ENCODE measurements at regions not wholly inside any gene's neighbourhood (a gene's known extent, or its start where the extent isn't known, plus 50 kb on each side); places are given as distances from the start of the nearest gene placed in this dataset.

- Histone ChIP-seq H3K4me1 (ENCODE audit: low read length) (no peaks in the 10 kb centered on the region), H3K9ac (ENCODE audit: low read length) (no peak overlapping the region), H3K27me3 (replicated peaks; ENCODE audit: insufficient read depth, low read length) (no peaks in the 10 kb centered on the region), H3K9me2 (replicated peaks; ENCODE audit: insufficient read depth, low read length) (no peaks in the 10 kb centered on the region), H3K79me2 (ENCODE audit: low read length) (no peaks in the 10 kb centered on the region), H3K36me3 (replicated peaks; ENCODE audit: insufficient read depth, low read length) (no peaks in the 10 kb centered on the region), H4K20me1 (ENCODE audit: insufficient read depth, low read length) (no peaks in the 10 kb centered on the region), H3K4me2 (ENCODE audit: low read depth, low read length) (no peak overlapping the region), H3K27ac (ENCODE audit: low read length) (no peak overlapping the region), H3K9me3 (replicated peaks; ENCODE audit: insufficient read depth, low read length) (no peaks in the 10 kb centered on the region), H3F3A (ENCODE audit: insufficient read depth, low read length) (no peaks in the 10 kb centered on the region), H2AFZ (ENCODE audit: low read length) (no peak overlapping the region), H3K4me3 (ENCODE audit: low read length) (no peak overlapping the region)
- TF ChIP-seq EZH2phosphoT487 (IDR thresholded peaks at IDR 0.05; ENCODE audit: low read length) = no peak
- no peak for TF ChIP-seq CTCF (IDR thresholded peaks at IDR 0.05; ENCODE audit: low read length)
- no peak for TF ChIP-seq EZH2 (optimal IDR thresholded peaks at IDR 0.05; ENCODE audit: low read depth, low read length)
- no peak for DNase-seq
Measured at GRCh38 chr2:75960472-75961009, 249.8 kb upstream of the GCFC2 start.

GRCh38 chr2:75959724-75960471 lies 249.2 kb upstream of the GCFC2 start:
- H3K4me2 ChIP-seq (ENCODE audit: low read depth, low read length) = no peak overlapping the region
- H3K9me2 ChIP-seq (replicated peaks; ENCODE audit: insufficient read depth, low read length) = no peaks in the 10 kb centered on the region
- no peak overlapping the region for H3K4me3 ChIP-seq (ENCODE audit: low read length)
- no peaks in the 10 kb centered on the region for H3K36me3 ChIP-seq (replicated peaks; ENCODE audit: insufficient read depth, low read length)
- H3F3A ChIP-seq (ENCODE audit: insufficient read depth, low read length) = no peaks in the 10 kb centered on the region
- no peaks in the 10 kb centered on the region for H3K27me3 ChIP-seq (replicated peaks; ENCODE audit: insufficient read depth, low read length)
- no peaks in the 10 kb centered on the region for H3K9me3 ChIP-seq (replicated peaks; ENCODE audit: insufficient read depth, low read length)
- no peak for DNase-seq
- H2AFZ ChIP-seq (ENCODE audit: low read length) = no peak overlapping the region
- TF ChIP-seq EZH2phosphoT487 (IDR thresholded peaks at IDR 0.05; ENCODE audit: low read length) (no peak), EZH2 (optimal IDR thresholded peaks at IDR 0.05; ENCODE audit: low read depth, low read length) (no peak), CTCF (IDR thresholded peaks at IDR 0.05; ENCODE audit: low read length) (no peak)
- no peaks in the 10 kb centered on the region for H4K20me1 ChIP-seq (ENCODE audit: insufficient read depth, low read length)
- H3K27ac ChIP-seq (ENCODE audit: low read length) = no peak overlapping the region
- H3K4me1 ChIP-seq (ENCODE audit: low read length) = no peaks in the 10 kb centered on the region
- H3K79me2 ChIP-seq (ENCODE audit: low read length) = no peaks in the 10 kb centered on the region
- H3K9ac ChIP-seq (ENCODE audit: low read length) = no peak overlapping the region

- H3F3A ChIP-seq (ENCODE audit: insufficient read depth, low read length) = no peaks in the 10 kb centered on the region
- H3K4me2 ChIP-seq (ENCODE audit: low read depth, low read length) = no peak overlapping the region
- no peak overlapping the region for H3K4me3 ChIP-seq (ENCODE audit: low read length)
- H3K9ac ChIP-seq (ENCODE audit: low read length) = no peak overlapping the region
- H3K36me3 ChIP-seq (replicated peaks; ENCODE audit: insufficient read depth, low read length) = no peaks in the 10 kb centered on the region
- TF ChIP-seq EZH2 (optimal IDR thresholded peaks at IDR 0.05; ENCODE audit: low read depth, low read length) = no peak
- TF ChIP-seq CTCF (IDR thresholded peaks at IDR 0.05; ENCODE audit: low read length) = no peak
- TF ChIP-seq EZH2phosphoT487 (IDR thresholded peaks at IDR 0.05; ENCODE audit: low read length) = no peak
- H3K79me2 ChIP-seq (ENCODE audit: low read length) = no peaks in the 10 kb centered on the region
- no peak overlapping the region for H2AFZ ChIP-seq (ENCODE audit: low read length)
- H4K20me1 ChIP-seq (ENCODE audit: insufficient read depth, low read length) = no peaks in the 10 kb centered on the region
- no peaks in the 10 kb centered on the region for H3K9me2 ChIP-seq (replicated peaks; ENCODE audit: insufficient read depth, low read length)
- no peaks in the 10 kb centered on the region for H3K27me3 ChIP-seq (replicated peaks; ENCODE audit: insufficient read depth, low read length)
- DNase-seq = no peak
- H3K4me1 ChIP-seq (ENCODE audit: low read length) = no peaks in the 10 kb centered on the region
- H3K27ac ChIP-seq (ENCODE audit: low read length) = no peak overlapping the region
- H3K9me3 ChIP-seq (replicated peaks; ENCODE audit: insufficient read depth, low read length) = no peaks in the 10 kb centered on the region
Measured at GRCh38 chr2:75954761-75955160, 244.0 kb upstream of the GCFC2 start.
